ENCODE measurements at regions not wholly inside any gene's neighbourhood (a gene's known extent, or its start where the extent isn't known, plus 50 kb on each side); places are given as distances from the start of the nearest gene placed in this dataset.
"Not testable (repeated sequence)": the region's sequence is repeated elsewhere in the genome, so short reads cannot be mapped to it uniquely, and the experiment has no call there.

GRCh38 chr13:61138857-61139256 is 276.8 kb downstream of the PCDH20 start:
- no peak for DNase-seq (ENCODE audit: low read depth in 2 of 2)

- DNase-seq (ENCODE audit: low read depth in 2 of 2) = no peak
Observed at GRCh38 chr13:61136515-61136914, 279.1 kb downstream of the PCDH20 start.

GRCh38 chr13:61136093-61136492 is 279.6 kb downstream of the PCDH20 start:
- no peak for DNase-seq (ENCODE audit: low read depth in 2 of 2)

GRCh38 chr13:61135583-61135982 is 280.1 kb downstream of the PCDH20 start:
- DNase-seq (ENCODE audit: low read depth in 2 of 2) = no peak

GRCh38 chr13:61128850-61129645 is 286.6 kb downstream of the PCDH20 start:
- DNase-seq (ENCODE audit: low read depth in 2 of 2) = no peak

- DNase-seq (ENCODE audit: low read depth in 2 of 2) = no peak
Observed at GRCh38 chr13:61123538-61124289, 291.9 kb downstream of the PCDH20 start.

GRCh38 chr13:61113140-61113658 is 302.4 kb downstream of the PCDH20 start:
- DNase-seq (ENCODE audit: low read depth in 2 of 2) = no peak

- DNase-seq (ENCODE audit: low read depth in 2 of 2) = no peak
Observed at GRCh38 chr13:61111529-61111928, 304.1 kb downstream of the PCDH20 start.

GRCh38 chr13:61110732-61111131 is 304.9 kb downstream of the PCDH20 start:
- no peak for DNase-seq (ENCODE audit: low read depth in 2 of 2)

GRCh38 chr13:61109741-61110140 is 305.9 kb downstream of the PCDH20 start:
- no peak for DNase-seq (ENCODE audit: low read depth in 2 of 2)

GRCh38 chr13:61107989-61108388 is 307.7 kb downstream of the PCDH20 start:
- no peak for DNase-seq (ENCODE audit: low read depth in 2 of 2)

- DNase-seq (ENCODE audit: low read depth in 2 of 2) = no peak
Observed at GRCh38 chr13:61095885-61096284, 319.8 kb downstream of the PCDH20 start.

GRCh38 chr13:61094865-61095264 is 320.8 kb downstream of the PCDH20 start:
- no peak for DNase-seq (ENCODE audit: low read depth in 2 of 2)

GRCh38 chr13:61089894-61090293 is 325.8 kb downstream of the PCDH20 start:
- DNase-seq (ENCODE audit: low read depth in 2 of 2) = not testable (repeated sequence)

- no peak for DNase-seq (ENCODE audit: low read depth in 2 of 2)
Observed at GRCh38 chr13:61086087-61086486, 329.6 kb downstream of the PCDH20 start.

GRCh38 chr13:61084988-61085387 is 330.7 kb downstream of the PCDH20 start:
- no peak for DNase-seq (ENCODE audit: low read depth in 2 of 2)

- DNase-seq (ENCODE audit: low read depth in 2 of 2) = no peak
Observed at GRCh38 chr13:61078976-61079770, 336.5 kb downstream of the PCDH20 start.

- DNase-seq (ENCODE audit: low read depth in 2 of 2) = no peak
Observed at GRCh38 chr13:61052175-61052574, 363.5 kb downstream of the PCDH20 start.

GRCh38 chr13:61045251-61045650 is 370.4 kb downstream of the PCDH20 start:
- no peak for DNase-seq (ENCODE audit: low read depth in 2 of 2)

- no peak for DNase-seq (ENCODE audit: low read depth in 2 of 2)
Observed at GRCh38 chr13:61040181-61040580, 375.5 kb downstream of the PCDH20 start.

- no peak for DNase-seq (ENCODE audit: low read depth in 2 of 2)
Observed at GRCh38 chr13:61039302-61039701, 376.3 kb downstream of the PCDH20 start.

GRCh38 chr13:61036715-61037114 is 378.9 kb downstream of the PCDH20 start:
- no peak for DNase-seq (ENCODE audit: low read depth in 2 of 2)

All from stimulated activated CD4-positive, alpha-beta T cell treated with anti-CD3 and anti-CD28 coated beads, Interleukin-4, amount 100 ng/mL, for 48 hours (primary cell).